ENCODE measurements at regions not wholly inside any gene's neighbourhood (a gene's known extent, or its start where the extent isn't known, plus 50 kb on each side); places are given as distances from the start of the nearest gene placed in this dataset.

DNA sequence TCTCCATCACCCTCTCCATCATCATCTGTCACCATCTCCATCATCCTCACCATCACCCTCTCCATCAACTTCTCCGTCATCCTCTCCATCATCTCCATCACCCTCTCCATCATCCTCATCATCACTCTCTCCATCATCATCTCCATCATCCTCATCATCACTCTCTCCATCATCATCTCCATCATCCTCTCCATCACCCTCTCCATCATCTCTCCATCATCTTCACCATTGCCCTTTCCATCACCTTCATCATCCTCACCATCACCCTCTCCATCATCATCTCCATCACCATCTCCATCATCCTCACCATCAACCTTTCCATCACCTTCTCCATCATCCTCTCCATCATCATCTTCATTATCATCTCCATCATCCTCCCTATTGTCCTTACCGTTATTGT, 565.5 kb upstream of the SGCD start:
- no peaks in the 10 kb centered on the region for H3F3A ChIP-seq (ENCODE audit: insufficient read depth, low read length)
- H3K4me2 ChIP-seq (ENCODE audit: low read depth, low read length) = no peak overlapping the region
- no peaks in the 10 kb centered on the region for H3K79me2 ChIP-seq (ENCODE audit: low read length)
- no peak for DNase-seq
- no peak overlapping the region for H3K9ac ChIP-seq (ENCODE audit: low read length)
- H4K20me1 ChIP-seq (ENCODE audit: insufficient read depth, low read length) = no peaks in the 10 kb centered on the region
- H3K4me1 ChIP-seq (ENCODE audit: low read length) = no peaks in the 10 kb centered on the region
- no peak overlapping the region for H3K4me3 ChIP-seq (ENCODE audit: low read length)
- no peaks in the 10 kb centered on the region for H3K9me2 ChIP-seq (replicated peaks; ENCODE audit: insufficient read depth, low read length)
- no peak for TF ChIP-seq EZH2 (optimal IDR thresholded peaks at IDR 0.05; ENCODE audit: low read depth, low read length)
- H3K27me3 ChIP-seq (replicated peaks; ENCODE audit: insufficient read depth, low read length) = no peaks in the 10 kb centered on the region
- H3K27ac ChIP-seq (ENCODE audit: low read length) = no peak overlapping the region
- no peak overlapping the region for H2AFZ ChIP-seq (ENCODE audit: low read length)
- no peaks in the 10 kb centered on the region for H3K36me3 ChIP-seq (replicated peaks; ENCODE audit: insufficient read depth, low read length)
- no peaks in the 10 kb centered on the region for H3K9me3 ChIP-seq (replicated peaks; ENCODE audit: insufficient read depth, low read length)

DNA sequence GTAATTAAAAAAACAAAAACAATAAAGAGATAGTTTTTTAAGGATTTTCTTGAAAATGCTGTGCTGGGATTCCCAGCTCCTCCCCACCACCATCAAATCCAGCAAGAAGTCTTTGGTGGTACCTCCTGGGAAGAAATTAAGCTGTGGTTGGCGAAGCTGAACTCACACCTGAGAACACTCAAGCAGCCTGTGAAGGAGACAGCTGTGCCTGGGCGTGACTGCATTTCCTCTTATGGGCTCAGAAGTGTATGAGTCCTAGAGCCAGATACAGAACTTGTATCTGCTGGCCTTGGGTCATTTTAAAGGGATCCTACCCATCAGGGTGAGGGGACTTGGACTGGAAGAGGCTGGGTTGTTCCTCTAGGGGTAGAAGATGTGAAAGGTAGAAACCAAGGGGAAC, 561.2 kb upstream of the SGCD start:
- Histone ChIP-seq H3K27ac (ENCODE audit: low read length) (no peak overlapping the region), H4K20me1 (ENCODE audit: insufficient read depth, low read length) (no peaks in the 10 kb centered on the region), H3K79me2 (ENCODE audit: low read length) (no peaks in the 10 kb centered on the region), H2AFZ (ENCODE audit: low read length) (no peak overlapping the region), H3K36me3 (replicated peaks; ENCODE audit: insufficient read depth, low read length) (no peaks in the 10 kb centered on the region), H3K9me3 (replicated peaks; ENCODE audit: insufficient read depth, low read length) (no peaks in the 10 kb centered on the region), H3K9me2 (replicated peaks; ENCODE audit: insufficient read depth, low read length) (no peaks in the 10 kb centered on the region), H3K4me1 (ENCODE audit: low read length) (no peaks in the 10 kb centered on the region), H3F3A (ENCODE audit: insufficient read depth, low read length) (no peaks in the 10 kb centered on the region), H3K27me3 (replicated peaks; ENCODE audit: insufficient read depth, low read length) (no peaks in the 10 kb centered on the region), H3K4me3 (ENCODE audit: low read length) (no peak overlapping the region), H3K4me2 (ENCODE audit: low read depth, low read length) (no peak overlapping the region), H3K9ac (ENCODE audit: low read length) (no peak overlapping the region)
- no peak for DNase-seq
- TF ChIP-seq EZH2 (optimal IDR thresholded peaks at IDR 0.05; ENCODE audit: low read depth, low read length) (no peak), EZH2phosphoT487 (IDR thresholded peaks at IDR 0.05; ENCODE audit: low read length) (no peak)
- TF ChIP-seq, protein P1, sequence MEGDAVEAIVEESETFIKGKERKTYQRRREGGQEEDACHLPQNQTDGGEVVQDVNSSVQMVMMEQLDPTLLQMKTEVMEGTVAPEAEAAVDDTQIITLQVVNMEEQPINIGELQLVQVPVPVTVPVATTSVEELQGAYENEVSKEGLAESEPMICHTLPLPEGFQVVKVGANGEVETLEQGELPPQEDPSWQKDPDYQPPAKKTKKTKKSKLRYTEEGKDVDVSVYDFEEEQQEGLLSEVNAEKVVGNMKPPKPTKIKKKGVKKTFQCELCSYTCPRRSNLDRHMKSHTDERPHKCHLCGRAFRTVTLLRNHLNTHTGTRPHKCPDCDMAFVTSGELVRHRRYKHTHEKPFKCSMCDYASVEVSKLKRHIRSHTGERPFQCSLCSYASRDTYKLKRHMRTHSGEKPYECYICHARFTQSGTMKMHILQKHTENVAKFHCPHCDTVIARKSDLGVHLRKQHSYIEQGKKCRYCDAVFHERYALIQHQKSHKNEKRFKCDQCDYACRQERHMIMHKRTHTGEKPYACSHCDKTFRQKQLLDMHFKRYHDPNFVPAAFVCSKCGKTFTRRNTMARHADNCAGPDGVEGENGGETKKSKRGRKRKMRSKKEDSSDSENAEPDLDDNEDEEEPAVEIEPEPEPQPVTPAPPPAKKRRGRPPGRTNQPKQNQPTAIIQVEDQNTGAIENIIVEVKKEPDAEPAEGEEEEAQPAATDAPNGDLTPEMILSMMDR (IDR thresholded peaks at IDR 0.05; ENCODE audit: low read length) = no peak

DNA sequence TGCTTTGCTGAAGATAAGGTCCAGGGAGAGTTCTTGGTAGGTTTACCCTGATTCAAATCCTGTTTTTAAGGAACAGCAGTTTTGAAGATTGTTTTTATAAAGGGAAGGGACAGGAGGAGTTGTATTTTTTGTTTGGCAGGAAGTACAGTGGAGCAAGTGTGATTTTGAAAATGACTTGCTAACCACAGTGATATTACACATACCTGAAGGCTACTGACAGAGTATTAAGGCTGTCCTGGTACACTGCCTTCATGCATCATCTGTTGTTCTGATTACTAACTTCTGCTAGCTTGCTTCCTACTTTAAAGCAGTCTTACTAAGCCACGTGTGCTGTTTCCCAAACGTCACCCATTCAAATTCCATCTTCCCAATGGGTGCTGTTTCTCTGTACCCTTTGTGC, 559.5 kb upstream of the SGCD start:
- no peaks in the 10 kb centered on the region for H4K20me1 ChIP-seq (ENCODE audit: insufficient read depth, low read length)
- no peak overlapping the region for H3K9ac ChIP-seq (ENCODE audit: low read length)
- no peak overlapping the region for H3K27ac ChIP-seq (ENCODE audit: low read length)
- H3K27me3 ChIP-seq (replicated peaks; ENCODE audit: insufficient read depth, low read length) = no peaks in the 10 kb centered on the region
- no peak for DNase-seq
- H3K79me2 ChIP-seq (ENCODE audit: low read length) = no peaks in the 10 kb centered on the region
- H3K4me1 ChIP-seq (ENCODE audit: low read length) = no peaks in the 10 kb centered on the region
- no peak overlapping the region for H3K4me2 ChIP-seq (ENCODE audit: low read depth, low read length)
- no peak overlapping the region for H3K4me3 ChIP-seq (ENCODE audit: low read length)
- no peak overlapping the region for H2AFZ ChIP-seq (ENCODE audit: low read length)
- H3K9me2 ChIP-seq (replicated peaks; ENCODE audit: insufficient read depth, low read length) = no peaks in the 10 kb centered on the region
- H3K9me3 ChIP-seq (replicated peaks; ENCODE audit: insufficient read depth, low read length) = no peaks in the 10 kb centered on the region
- H3K36me3 ChIP-seq (replicated peaks; ENCODE audit: insufficient read depth, low read length) = no peaks in the 10 kb centered on the region
- TF ChIP-seq EZH2phosphoT487 (IDR thresholded peaks at IDR 0.05; ENCODE audit: low read length) = no peak
- TF ChIP-seq EZH2 (optimal IDR thresholded peaks at IDR 0.05; ENCODE audit: low read depth, low read length) = no peak
- TF ChIP-seq, protein P1 (IDR thresholded peaks at IDR 0.05; ENCODE audit: low read length) = no peak
- no peaks in the 10 kb centered on the region for H3F3A ChIP-seq (ENCODE audit: insufficient read depth, low read length)

DNA sequence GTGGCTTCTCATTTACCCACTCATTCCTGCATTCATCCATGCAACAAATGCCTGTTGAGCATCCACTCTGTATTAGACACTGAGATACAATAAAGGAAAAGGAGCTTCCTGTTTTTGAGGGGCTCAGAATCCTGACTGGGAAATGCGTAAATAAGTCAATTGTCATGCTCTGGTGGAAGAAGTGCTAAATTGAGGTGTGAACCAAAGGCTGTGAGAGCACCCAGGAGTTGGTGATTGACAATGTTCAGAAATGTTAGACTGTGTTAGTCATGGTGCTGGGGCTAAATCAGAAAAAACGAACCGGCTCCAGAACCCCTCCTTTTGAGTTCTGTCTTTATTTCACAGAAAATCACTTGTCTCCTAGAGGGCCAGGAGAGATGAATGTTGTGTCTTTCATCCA, 558.6 kb upstream of the SGCD start:
- no peak overlapping the region for H2AFZ ChIP-seq (ENCODE audit: low read length)
- no peak for DNase-seq
- no peaks in the 10 kb centered on the region for H3K9me2 ChIP-seq (replicated peaks; ENCODE audit: insufficient read depth, low read length)
- H3K9ac ChIP-seq (ENCODE audit: low read length) = no peak overlapping the region
- no peaks in the 10 kb centered on the region for H3K36me3 ChIP-seq (replicated peaks; ENCODE audit: insufficient read depth, low read length)
- no peaks in the 10 kb centered on the region for H3F3A ChIP-seq (ENCODE audit: insufficient read depth, low read length)
- H3K4me2 ChIP-seq (ENCODE audit: low read depth, low read length) = no peak overlapping the region
- H4K20me1 ChIP-seq (ENCODE audit: insufficient read depth, low read length) = no peaks in the 10 kb centered on the region
- H3K4me1 ChIP-seq (ENCODE audit: low read length) = no peaks in the 10 kb centered on the region
- H3K4me3 ChIP-seq (ENCODE audit: low read length) = no peak overlapping the region
- no peaks in the 10 kb centered on the region for H3K79me2 ChIP-seq (ENCODE audit: low read length)
- TF ChIP-seq EZH2 (optimal IDR thresholded peaks at IDR 0.05; ENCODE audit: low read depth, low read length) (no peak), EZH2phosphoT487 (IDR thresholded peaks at IDR 0.05; ENCODE audit: low read length) (no peak)
- TF ChIP-seq, protein P1 (IDR thresholded peaks at IDR 0.05; ENCODE audit: low read length) = no peak
- no peaks in the 10 kb centered on the region for H3K27me3 ChIP-seq (replicated peaks; ENCODE audit: insufficient read depth, low read length)
- no peak overlapping the region for H3K27ac ChIP-seq (ENCODE audit: low read length)
- no peaks in the 10 kb centered on the region for H3K9me3 ChIP-seq (replicated peaks; ENCODE audit: insufficient read depth, low read length)

All from MM.1S (cell line).